ENCODE measurements at regions not wholly inside any gene's neighbourhood (a gene's known extent, or its start where the extent isn't known, plus 50 kb on each side); places are given as distances from the start of the nearest gene placed in this dataset.

DNA sequence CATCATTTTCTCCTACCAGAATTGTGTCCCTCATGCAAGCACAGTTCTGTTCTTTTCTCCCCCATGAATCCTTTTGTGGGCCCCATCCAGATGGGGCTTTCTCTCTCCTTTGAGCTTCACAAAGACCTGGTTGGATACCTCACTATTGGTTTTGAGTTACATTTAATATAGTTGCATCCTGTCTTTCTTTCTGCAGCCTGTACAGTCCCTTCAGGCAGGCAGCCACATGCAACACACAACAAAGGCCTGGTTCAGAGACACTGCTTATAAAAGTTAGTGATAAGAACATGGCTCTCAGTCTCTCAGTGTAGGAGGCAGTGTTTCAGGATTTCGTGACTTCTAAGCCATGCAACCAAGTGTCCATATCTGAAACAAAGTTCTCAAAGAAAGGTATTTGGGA, 70.6 kb upstream of the PAGE3 start:
- TF ChIP-seq ZNF274 (IDR thresholded peaks at IDR 0.05; ENCODE audit: low read depth, low read length) (no peak), SUZ12 (IDR thresholded peaks at IDR 0.05; ENCODE audit: extremely low read depth, insufficient read depth, insufficient read length) (no peak)
